ENCODE measurements at regions not wholly inside any gene's neighbourhood (a gene's known extent, or its start where the extent isn't known, plus 50 kb on each side); places are given as distances from the start of the nearest gene placed in this dataset.

GRCh38 chr2:221272729-221273128, 299.4 kb downstream of the EPHA4 start:
- Mint-ChIP-seq H3K9me3 (ENCODE audit: insufficient read depth) (no peaks in the 10 kb centered on the region), H3K4me1 (ENCODE audit: low read depth) (no peaks in the 10 kb centered on the region), H3K27ac (no peak overlapping the region), H3K4me3 (no peak overlapping the region), H3K36me3 (ENCODE audit: low read depth) (no peaks in the 10 kb centered on the region), H3K27me3 (ENCODE audit: low read depth) (no peaks in the 10 kb centered on the region)
- ATAC-seq (no peak), DNase-seq (no peak)
- CTCF ChIA-PET: no interaction called here
- POLR2A ChIA-PET: no interaction called here

GRCh38 chr2:221276033-221276432, 296.1 kb downstream of the EPHA4 start:
- Mint-ChIP-seq H3K27ac (no peak overlapping the region), H3K36me3 (ENCODE audit: low read depth) (no peaks in the 10 kb centered on the region), H3K4me1 (ENCODE audit: low read depth) (no peaks in the 10 kb centered on the region), H3K4me3 (no peak overlapping the region), H3K27me3 (ENCODE audit: low read depth) (no peaks in the 10 kb centered on the region), H3K9me3 (ENCODE audit: insufficient read depth) (no peaks in the 10 kb centered on the region)
- ChIA-PET POLR2A (no interaction called here), CTCF (no interaction called here)
- DNase-seq (no peak), ATAC-seq (no peak)

DNA sequence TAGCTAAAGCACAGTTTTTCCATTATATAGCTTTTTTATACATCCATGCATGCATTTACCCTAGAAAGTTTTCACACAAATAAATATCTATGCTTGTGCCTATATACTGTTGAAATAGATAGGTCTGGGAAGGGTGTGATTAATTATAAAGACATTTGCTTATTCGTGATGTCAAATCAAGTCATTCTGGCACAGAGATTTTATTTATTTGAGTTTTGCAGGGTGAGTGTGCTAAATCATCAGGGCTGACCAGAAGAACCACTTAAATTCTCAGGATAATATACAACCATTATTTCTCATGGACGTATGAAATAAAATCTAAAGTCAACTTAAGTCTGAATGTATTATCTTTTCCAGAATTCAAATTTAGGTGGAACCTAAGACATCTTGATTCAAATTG, 295.5 kb downstream of the EPHA4 start:
- ATAC-seq: no peak
- Mint-ChIP-seq H3K27ac (no peak overlapping the region), H3K9me3 (ENCODE audit: insufficient read depth) (no peaks in the 10 kb centered on the region), H3K27me3 (ENCODE audit: low read depth) (no peaks in the 10 kb centered on the region), H3K4me3 (no peak overlapping the region), H3K4me1 (ENCODE audit: low read depth) (no peaks in the 10 kb centered on the region), H3K36me3 (ENCODE audit: low read depth) (no peaks in the 10 kb centered on the region)
- CTCF ChIA-PET: no interaction called here
- no peak for DNase-seq
- POLR2A ChIA-PET: no interaction called here

DNA sequence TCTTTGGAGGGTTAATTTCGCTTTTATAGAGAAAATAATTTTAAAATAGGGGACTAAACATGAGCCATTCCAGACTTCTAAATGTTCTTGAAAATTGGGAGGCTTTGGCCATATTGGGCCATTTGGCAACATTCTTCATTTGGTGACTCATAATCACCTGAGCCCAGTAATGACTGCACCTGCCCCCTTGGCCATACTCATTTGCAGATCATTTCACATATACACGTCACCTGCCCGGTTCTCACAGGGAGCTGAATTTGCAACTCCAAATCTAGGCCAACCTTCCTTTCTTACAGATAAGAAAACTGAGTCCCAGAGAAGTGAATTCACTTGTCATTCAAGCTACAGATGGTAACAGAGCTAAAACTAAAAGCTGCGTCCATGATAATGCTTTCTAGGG, 289.7 kb downstream of the EPHA4 start:
- ChIA-PET CTCF (interaction anchor here (1.2 kb wide), 1 partner anchor 9 kb away, joined by 3 read pairs; no protein-coding TSS in a partner anchor), POLR2A (no interaction called here)
- Mint-ChIP-seq H3K9me3 (ENCODE audit: insufficient read depth) (no peaks in the 10 kb centered on the region), H3K4me1 (ENCODE audit: low read depth) (no peaks in the 10 kb centered on the region), H3K36me3 (ENCODE audit: low read depth) (no peaks in the 10 kb centered on the region), H3K4me3 (no peak overlapping the region), H3K27me3 (ENCODE audit: low read depth) (no peaks in the 10 kb centered on the region), H3K27ac (no peak overlapping the region)
- ATAC-seq: no peak
- DNase-seq: no peak

GRCh38 chr2:221283896-221284545, 288.1 kb downstream of the EPHA4 start:
- ATAC-seq: no peak
- ChIA-PET POLR2A (no interaction called here), CTCF (no interaction called here)
- Mint-ChIP-seq H3K9me3 (ENCODE audit: insufficient read depth) (no peaks in the 10 kb centered on the region), H3K27ac (no peak overlapping the region), H3K4me1 (ENCODE audit: low read depth) (no peaks in the 10 kb centered on the region), H3K36me3 (ENCODE audit: low read depth) (no peaks in the 10 kb centered on the region), H3K4me3 (no peak overlapping the region), H3K27me3 (ENCODE audit: low read depth) (no peaks in the 10 kb centered on the region)
- DNase-seq: no peak

DNA sequence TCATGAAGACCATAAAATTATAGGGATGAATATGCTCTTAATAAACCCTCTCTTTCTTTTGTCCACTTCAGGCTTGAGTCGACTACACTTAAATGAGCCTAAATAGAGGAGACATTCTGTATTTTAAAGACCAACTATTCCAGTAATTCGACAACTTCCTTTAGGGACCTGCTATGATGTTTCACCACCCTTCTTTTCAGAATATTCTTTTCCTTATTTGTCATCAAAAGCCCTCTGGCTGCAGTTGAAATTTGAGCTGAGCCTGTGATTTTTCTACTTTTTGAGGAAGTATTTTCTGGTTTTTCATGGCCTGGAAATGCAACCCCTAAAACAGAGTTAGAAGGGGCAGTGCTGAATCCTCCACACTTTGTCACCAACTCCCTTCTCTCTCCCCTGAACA, 287.0 kb downstream of the EPHA4 start:
- Mint-ChIP-seq H3K4me3 (no peak overlapping the region), H3K9me3 (ENCODE audit: insufficient read depth) (no peaks in the 10 kb centered on the region), H3K27me3 (ENCODE audit: low read depth) (no peaks in the 10 kb centered on the region), H3K4me1 (ENCODE audit: low read depth) (no peaks in the 10 kb centered on the region), H3K36me3 (ENCODE audit: low read depth) (no peaks in the 10 kb centered on the region), H3K27ac (no peak overlapping the region)
- ChIA-PET POLR2A (no interaction called here), CTCF (no interaction called here)
- no peak for DNase-seq
- no peak for ATAC-seq

GRCh38 chr2:221286406-221286805, 285.7 kb downstream of the EPHA4 start:
- CTCF ChIA-PET: no interaction called here
- no peak for ATAC-seq
- POLR2A ChIA-PET: no interaction called here
- Mint-ChIP-seq H3K36me3 (ENCODE audit: low read depth) (no peaks in the 10 kb centered on the region), H3K4me3 (no peak overlapping the region), H3K27ac (no peak overlapping the region), H3K9me3 (ENCODE audit: insufficient read depth) (no peaks in the 10 kb centered on the region), H3K4me1 (ENCODE audit: low read depth) (no peaks in the 10 kb centered on the region), H3K27me3 (ENCODE audit: low read depth) (no peaks in the 10 kb centered on the region)
- no peak for DNase-seq

DNA sequence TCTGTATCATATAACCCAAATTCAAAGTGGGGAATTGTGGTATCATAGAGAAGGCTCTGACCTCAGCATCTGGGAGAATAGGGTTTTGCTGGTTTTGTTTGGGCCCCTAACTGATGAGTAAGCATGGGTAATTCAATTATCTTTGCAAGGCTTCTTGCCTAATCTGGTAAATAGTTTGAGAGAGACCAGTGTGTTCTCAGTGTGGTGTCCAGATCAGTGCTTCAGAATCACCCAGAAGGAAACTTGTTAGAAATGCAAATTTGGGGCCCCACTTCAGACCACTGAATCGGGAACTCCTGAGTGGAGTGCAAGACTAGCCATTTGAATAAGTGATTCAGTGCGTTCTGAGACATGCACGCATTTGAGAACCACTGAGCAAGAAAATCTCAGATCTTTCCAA, 282.7 kb downstream of the EPHA4 start:
- no peaks in the 10 kb centered on the region for H3K27me3 Mint-ChIP-seq (ENCODE audit: low read depth)
- CTCF ChIA-PET: no interaction called here
- H3K27ac Mint-ChIP-seq: no peak overlapping the region
- H3K4me1 Mint-ChIP-seq (ENCODE audit: low read depth): no peaks in the 10 kb centered on the region
- H3K4me3 Mint-ChIP-seq: no peak overlapping the region
- no peak for ATAC-seq
- H3K36me3 Mint-ChIP-seq (ENCODE audit: low read depth): no peaks in the 10 kb centered on the region
- DNase-seq: no peak
- POLR2A ChIA-PET: no interaction called here
- H3K9me3 Mint-ChIP-seq (ENCODE audit: insufficient read depth): no peaks in the 10 kb centered on the region

DNA sequence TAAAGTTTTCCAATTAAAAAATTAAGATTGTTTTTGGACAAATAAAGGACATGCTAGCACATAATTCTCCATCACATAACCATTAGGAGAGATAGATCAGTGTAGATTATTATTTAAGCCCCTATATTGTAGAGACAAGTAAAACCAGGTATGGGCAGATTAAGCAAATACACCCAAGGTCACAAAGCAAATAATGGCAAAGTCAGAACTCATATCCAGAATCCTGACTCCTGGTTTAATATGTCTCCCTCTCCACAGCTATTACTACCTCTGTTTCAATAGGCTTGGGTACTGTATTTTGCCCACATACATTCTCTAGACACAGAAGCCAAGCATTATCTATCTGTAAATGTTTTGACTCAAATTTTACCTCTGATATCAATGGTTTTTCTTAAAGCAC, 282.3 kb downstream of the EPHA4 start:
- Mint-ChIP-seq H3K4me1 (ENCODE audit: low read depth) (no peaks in the 10 kb centered on the region), H3K4me3 (no peak overlapping the region), H3K36me3 (ENCODE audit: low read depth) (no peaks in the 10 kb centered on the region), H3K27me3 (ENCODE audit: low read depth) (no peaks in the 10 kb centered on the region), H3K27ac (no peak overlapping the region), H3K9me3 (ENCODE audit: insufficient read depth) (no peaks in the 10 kb centered on the region)
- DNase-seq: no peak
- CTCF ChIA-PET: no interaction called here
- POLR2A ChIA-PET: no interaction called here
- ATAC-seq: no peak

DNA sequence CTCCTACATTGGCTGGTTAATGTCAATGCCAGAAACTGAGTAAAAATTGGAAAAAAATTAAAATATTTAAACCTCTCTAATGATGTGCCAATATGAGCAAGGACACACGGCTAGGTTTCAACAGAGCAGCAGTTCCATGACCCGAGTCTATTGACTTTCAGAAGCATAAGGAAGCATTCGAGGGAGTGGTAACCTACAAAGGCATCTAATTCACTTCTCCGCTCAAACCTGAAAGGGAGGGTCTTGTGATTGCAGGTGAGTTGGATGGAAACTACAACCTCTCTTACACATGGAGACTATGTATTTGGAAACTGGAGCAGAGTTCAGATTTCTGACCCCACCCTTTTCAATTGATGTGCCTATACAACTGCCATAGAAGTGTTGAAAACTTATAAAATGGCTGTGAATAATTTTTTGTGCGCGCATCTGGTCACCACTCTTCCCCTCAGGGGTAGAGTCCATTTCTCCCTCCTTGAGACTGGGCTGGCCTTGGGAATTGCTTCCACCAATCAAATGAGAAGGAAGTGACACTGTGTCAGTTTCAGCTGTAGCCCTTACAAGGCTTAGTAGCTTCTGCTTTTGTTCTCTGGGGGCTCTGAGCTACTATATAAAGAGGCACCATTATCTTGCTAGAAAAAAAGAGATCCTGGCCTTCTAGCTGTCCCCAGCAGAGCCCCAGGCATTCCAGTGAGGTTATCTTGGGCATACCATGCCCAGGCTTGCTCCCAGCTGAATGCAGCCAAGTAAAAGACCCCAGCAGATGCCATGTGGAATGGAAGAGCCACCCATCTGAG, 278.0 kb downstream of the EPHA4 start:
- H3K9me3 Mint-ChIP-seq (ENCODE audit: insufficient read depth): no peaks in the 10 kb centered on the region
- H3K27ac Mint-ChIP-seq: no peak overlapping the region
- ChIA-PET CTCF (no interaction called here), POLR2A (no interaction called here)
- H3K36me3 Mint-ChIP-seq (ENCODE audit: low read depth): no peaks in the 10 kb centered on the region
- ATAC-seq (no peak), DNase-seq (no peak)
- no peak overlapping the region for H3K4me3 Mint-ChIP-seq
- no peaks in the 10 kb centered on the region for H3K4me1 Mint-ChIP-seq (ENCODE audit: low read depth)
- no peaks in the 10 kb centered on the region for H3K27me3 Mint-ChIP-seq (ENCODE audit: low read depth)

DNA sequence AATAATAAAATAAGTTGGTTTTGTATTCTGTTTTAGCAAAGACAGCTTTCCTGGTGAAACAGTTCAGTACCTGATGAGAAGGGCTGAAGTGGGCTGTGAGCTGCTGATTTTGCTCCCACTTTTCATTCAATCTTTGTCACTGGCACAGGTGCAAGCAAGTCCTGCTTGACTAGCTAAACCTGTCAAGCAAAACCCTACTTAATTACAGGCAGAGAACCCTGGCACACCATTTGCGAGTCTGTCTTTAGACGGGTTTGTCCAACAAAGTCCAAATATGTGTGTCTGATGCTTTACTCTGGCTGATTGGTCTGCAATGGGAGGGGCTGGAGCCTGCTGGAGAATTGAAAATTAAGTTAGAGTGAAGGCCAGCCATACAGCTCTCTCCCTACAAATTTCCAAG, 267.2 kb downstream of the EPHA4 start:
- Mint-ChIP-seq H3K9me3 (ENCODE audit: insufficient read depth) (no peaks in the 10 kb centered on the region), H3K27ac (no peak overlapping the region), H3K4me3 (no peak overlapping the region), H3K27me3 (ENCODE audit: low read depth) (no peaks in the 10 kb centered on the region), H3K4me1 (ENCODE audit: low read depth) (no peaks in the 10 kb centered on the region), H3K36me3 (ENCODE audit: low read depth) (no peaks in the 10 kb centered on the region)
- POLR2A ChIA-PET: no interaction called here
- DNase-seq: no peak
- CTCF ChIA-PET: no interaction called here
- ATAC-seq: no peak

DNA sequence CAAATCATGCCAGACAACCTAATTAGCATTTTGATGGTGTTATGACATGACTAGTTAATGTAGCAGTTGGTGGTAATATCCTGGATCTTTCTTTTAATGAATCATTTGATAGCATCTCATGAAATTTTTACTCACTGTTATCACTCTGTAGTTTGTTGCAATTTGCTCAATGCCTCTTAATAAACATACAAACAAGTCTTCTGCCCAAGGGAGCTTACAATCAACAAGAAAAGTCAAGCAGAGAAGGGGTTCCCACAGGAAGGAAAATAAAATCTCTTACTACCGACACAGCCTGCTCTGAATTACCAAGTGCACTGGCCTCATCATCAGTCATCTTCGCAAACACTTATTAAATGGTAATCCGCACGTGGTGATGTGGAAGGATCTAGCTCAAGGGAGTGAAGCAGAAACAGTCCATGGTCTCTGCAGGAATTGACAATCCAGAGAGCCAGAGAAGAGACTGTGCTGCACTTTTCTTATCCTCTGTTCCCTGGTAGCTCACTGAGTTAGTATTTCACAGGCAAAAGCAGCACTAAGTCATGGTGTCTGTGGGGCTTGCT, 263.5 kb downstream of the EPHA4 start:
- Mint-ChIP-seq H3K27me3 (ENCODE audit: low read depth) (no peaks in the 10 kb centered on the region), H3K4me3 (no peak overlapping the region), H3K27ac (no peak overlapping the region), H3K9me3 (ENCODE audit: insufficient read depth) (no peaks in the 10 kb centered on the region), H3K36me3 (ENCODE audit: low read depth) (no peaks in the 10 kb centered on the region), H3K4me1 (ENCODE audit: low read depth) (no peaks in the 10 kb centered on the region)
- ChIA-PET CTCF (no interaction called here), POLR2A (no interaction called here)
- DNase-seq: no peak
- no peak for ATAC-seq
